ENCODE measurements at regions not wholly inside any gene's neighbourhood (a gene's known extent, or its start where the extent isn't known, plus 50 kb on each side); places are given as distances from the start of the nearest gene placed in this dataset.
"Not testable (repeated sequence)": the region's sequence is repeated elsewhere in the genome, so short reads cannot be mapped to it uniquely, and the experiment has no call there.

DNA sequence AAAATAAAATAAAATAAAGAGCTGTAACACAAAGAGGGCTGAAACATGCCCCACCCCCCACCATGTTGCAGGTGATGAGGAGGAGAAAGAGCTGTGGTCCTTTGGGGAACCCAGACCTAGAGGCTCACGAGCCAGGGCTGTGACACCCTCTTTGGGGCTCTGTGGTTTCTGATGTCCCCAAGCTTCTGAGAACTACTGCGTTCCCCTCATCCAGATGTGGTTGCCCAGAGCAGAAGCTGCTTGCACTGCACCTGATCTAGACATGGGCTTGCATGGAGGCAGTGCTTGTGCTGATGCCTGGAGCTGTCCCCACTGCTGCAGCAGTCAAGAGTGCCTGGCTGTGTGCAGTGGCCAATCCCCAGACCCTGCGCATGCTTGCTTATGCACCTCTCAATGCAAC lies 687.9 kb upstream of the ACVR2A start:
- Histone ChIP-seq H3K36me3 (ENCODE audit: insufficient read depth, low read length) (no peaks in the 10 kb centered on the region), H3K27ac (ENCODE audit: low read depth, low read length) (no peak overlapping the region), H3K79me2 (ENCODE audit: control insufficient read depth, insufficient read depth, low read length, unreplicated experiment) (no peaks in the 10 kb centered on the region), H3K27me3 (ENCODE audit: insufficient read depth, low read length) (no peaks in the 10 kb centered on the region), H3K4me1 (ENCODE audit: control insufficient read depth, insufficient read depth, low read length, unreplicated experiment) (no peaks in the 10 kb centered on the region), H2AFZ (ENCODE audit: low read length, unreplicated experiment) (no peak overlapping the region), H3K4me3 (ENCODE audit: low read depth, low read length) (no peak overlapping the region)

DNA sequence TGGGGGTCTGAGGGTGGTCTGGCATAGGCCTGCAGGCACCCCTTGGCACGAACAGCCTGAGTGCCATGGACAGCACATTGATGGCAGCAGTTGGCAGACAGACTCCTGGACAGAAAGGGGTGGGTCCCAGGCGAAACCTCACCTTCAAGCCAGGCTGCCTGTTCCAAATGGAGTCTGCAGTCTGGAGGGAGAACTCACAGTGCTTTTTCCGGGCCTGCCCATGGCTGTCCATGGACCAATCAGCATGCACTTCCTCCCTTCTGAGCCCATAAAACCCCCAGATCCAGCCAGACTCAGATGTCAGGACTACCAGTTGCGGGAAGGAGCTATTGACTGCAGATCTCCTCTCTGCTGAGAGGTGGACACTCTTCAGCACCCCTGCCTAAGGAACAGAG lies 694.6 kb upstream of the ACVR2A start:
- H3K4me1 ChIP-seq (ENCODE audit: control insufficient read depth, insufficient read depth, low read length, unreplicated experiment) = no peaks in the 10 kb centered on the region
- H3K27ac ChIP-seq (ENCODE audit: low read depth, low read length) = no peak overlapping the region
- no peaks in the 10 kb centered on the region for H3K27me3 ChIP-seq (ENCODE audit: insufficient read depth, low read length)
- no peak overlapping the region for H3K4me3 ChIP-seq (ENCODE audit: low read depth, low read length)
- H3K79me2 ChIP-seq (ENCODE audit: control insufficient read depth, insufficient read depth, low read length, unreplicated experiment) = no peaks in the 10 kb centered on the region
- H3K36me3 ChIP-seq (ENCODE audit: insufficient read depth, low read length) = no peaks in the 10 kb centered on the region
- H2AFZ ChIP-seq (ENCODE audit: low read length, unreplicated experiment) = no peak overlapping the region

DNA sequence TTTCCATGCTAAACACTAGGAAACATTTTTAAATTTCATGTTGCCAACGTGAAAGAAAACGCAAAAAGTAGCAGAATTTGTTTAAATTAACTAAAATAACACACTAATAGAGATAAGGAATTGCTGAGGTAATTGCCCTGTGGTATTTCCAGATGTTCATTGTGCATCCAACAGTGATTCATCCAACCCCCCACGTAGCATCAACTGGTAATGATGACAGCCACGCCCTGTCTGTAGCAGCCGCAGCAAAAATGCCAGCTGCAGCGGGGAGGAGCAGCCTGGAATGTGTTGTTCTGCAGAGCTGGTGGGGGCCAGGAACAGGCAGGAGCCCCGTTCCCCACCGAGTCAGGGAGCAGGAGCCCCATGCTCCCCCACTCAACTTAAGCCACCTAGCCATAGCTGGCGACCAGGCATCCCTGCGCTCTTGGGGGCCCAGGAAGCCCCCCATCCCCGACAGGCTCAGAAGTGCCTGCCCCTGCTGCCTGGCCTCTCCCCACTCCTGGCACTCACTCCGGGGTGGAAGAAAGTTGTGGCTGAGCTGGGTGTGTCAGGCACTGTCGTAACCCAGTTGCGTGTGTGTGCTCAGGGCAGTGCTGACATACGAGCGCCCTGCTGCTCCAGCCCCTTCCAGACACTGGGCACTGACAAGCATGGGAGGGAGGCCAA lies 695.1 kb upstream of the ACVR2A start:
- Histone ChIP-seq H3K4me1 (ENCODE audit: control insufficient read depth, insufficient read depth, low read length, unreplicated experiment) (no peaks in the 10 kb centered on the region), H3K27me3 (ENCODE audit: insufficient read depth, low read length) (no peaks in the 10 kb centered on the region), H3K79me2 (ENCODE audit: control insufficient read depth, insufficient read depth, low read length, unreplicated experiment) (no peaks in the 10 kb centered on the region), H3K27ac (ENCODE audit: low read depth, low read length) (no peak overlapping the region), H2AFZ (ENCODE audit: low read length, unreplicated experiment) (no peak overlapping the region), H3K36me3 (ENCODE audit: insufficient read depth, low read length) (no peaks in the 10 kb centered on the region), H3K4me3 (ENCODE audit: low read depth, low read length) (no peak overlapping the region)

DNA sequence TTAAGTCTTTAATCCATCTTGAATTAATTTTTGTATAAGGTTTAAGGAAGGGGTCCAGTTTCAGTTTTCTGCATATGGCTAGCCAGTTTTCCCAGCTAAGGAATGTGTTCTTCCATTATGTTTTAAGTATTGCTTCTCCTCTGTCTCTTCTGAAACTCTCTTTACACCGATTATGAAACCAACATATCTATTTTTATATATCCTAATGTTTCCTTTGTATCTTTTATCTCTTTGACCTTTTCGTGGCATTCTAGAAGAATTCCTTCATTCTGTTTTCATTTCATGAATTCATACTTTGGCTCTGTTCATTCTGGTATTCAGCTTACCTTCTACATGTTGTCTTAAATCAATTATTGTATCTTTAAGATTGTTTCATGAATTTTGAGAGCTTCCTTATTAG lies 697.0 kb upstream of the ACVR2A start:
- Histone ChIP-seq H2AFZ (ENCODE audit: low read length, unreplicated experiment) (no peak overlapping the region), H3K27me3 (ENCODE audit: insufficient read depth, low read length) (no peaks in the 10 kb centered on the region), H3K4me3 (ENCODE audit: low read depth, low read length) (no peak overlapping the region), H3K79me2 (ENCODE audit: control insufficient read depth, insufficient read depth, low read length, unreplicated experiment) (no peaks in the 10 kb centered on the region), H3K27ac (ENCODE audit: low read depth, low read length) (no peak overlapping the region), H3K36me3 (ENCODE audit: insufficient read depth, low read length) (no peaks in the 10 kb centered on the region), H3K4me1 (ENCODE audit: control insufficient read depth, insufficient read depth, low read length, unreplicated experiment) (no peaks in the 10 kb centered on the region)

DNA sequence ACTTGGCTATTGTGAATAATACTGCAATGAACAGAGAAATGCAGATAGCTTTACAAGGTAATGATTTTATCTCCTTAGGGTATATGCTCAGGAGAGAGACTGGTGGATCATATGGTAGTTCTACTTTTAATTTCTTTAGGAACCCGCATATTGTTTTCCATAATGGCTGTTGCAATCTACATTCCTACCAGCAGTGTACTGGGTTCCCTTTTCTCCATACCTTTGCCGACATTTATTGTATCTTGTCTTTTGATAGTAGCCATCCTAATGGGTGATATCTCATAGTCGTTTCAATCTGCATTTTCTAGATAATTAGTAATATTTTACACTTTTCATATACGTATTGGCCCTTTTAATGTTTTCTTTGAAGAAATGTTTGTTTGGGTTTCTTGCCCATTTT lies 702.9 kb upstream of the ACVR2A start:
- Histone ChIP-seq H3K79me2 (ENCODE audit: control insufficient read depth, insufficient read depth, low read length, unreplicated experiment) (no peaks in the 10 kb centered on the region), H3K27ac (ENCODE audit: low read depth, low read length) (no peak overlapping the region), H3K27me3 (ENCODE audit: insufficient read depth, low read length) (no peaks in the 10 kb centered on the region; the same call in 1 of the 2 replicates), H3K4me1 (ENCODE audit: control insufficient read depth, insufficient read depth, low read length, unreplicated experiment) (no peaks in the 10 kb centered on the region), H3K4me3 (ENCODE audit: low read depth, low read length) (no peak overlapping the region), H2AFZ (ENCODE audit: low read length, unreplicated experiment) (no peak overlapping the region), H3K36me3 (ENCODE audit: insufficient read depth, low read length) (no peaks in the 10 kb centered on the region)

DNA sequence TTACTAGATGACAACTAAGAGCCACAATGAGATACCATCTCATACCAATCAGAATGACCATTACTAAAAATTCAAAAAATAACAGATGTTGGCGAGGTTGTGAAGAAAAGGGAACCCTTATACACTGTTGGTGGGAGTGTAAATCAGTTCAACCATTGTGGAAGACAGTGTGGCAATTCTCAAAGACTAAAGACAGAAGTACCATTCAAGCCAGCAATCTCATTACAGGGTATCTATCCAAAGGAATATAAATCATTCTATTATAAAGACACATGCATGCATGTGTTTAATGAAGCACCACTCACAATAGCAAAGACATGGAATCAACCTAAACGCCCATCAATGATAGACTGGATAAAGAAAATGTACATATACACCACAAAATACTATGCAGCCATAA lies 705.1 kb upstream of the ACVR2A start:
- H2AFZ ChIP-seq (ENCODE audit: low read length, unreplicated experiment); H3K27me3 ChIP-seq (ENCODE audit: insufficient read depth, low read length); H3K4me1 ChIP-seq (ENCODE audit: control insufficient read depth, insufficient read depth, low read length, unreplicated experiment); H3K4me3 ChIP-seq (ENCODE audit: low read depth, low read length); H3K36me3 ChIP-seq (ENCODE audit: insufficient read depth, low read length); H3K79me2 ChIP-seq (ENCODE audit: control insufficient read depth, insufficient read depth, low read length, unreplicated experiment); H3K27ac ChIP-seq (ENCODE audit: low read depth, low read length): not testable (repeated sequence)

DNA sequence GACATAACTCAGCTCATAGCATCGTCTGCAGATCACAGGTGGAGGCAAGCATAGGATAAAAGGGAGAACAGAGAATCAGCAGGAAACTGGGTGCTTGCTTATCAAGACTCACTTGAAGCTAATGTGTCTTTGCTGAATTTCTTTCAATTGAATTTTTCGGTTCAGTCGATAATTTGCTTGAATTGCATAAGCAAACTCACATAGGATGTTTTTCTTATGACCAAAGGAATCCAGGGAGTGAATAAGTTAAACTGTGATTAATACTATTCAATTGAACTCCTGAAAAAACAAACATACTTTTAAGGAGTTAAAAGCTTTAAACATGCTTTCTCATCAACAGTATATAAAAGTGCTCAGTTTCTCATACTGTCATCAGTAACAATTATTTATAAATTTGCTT lies 707.1 kb upstream of the ACVR2A start:
- Histone ChIP-seq H3K4me3 (ENCODE audit: low read depth, low read length) (no peak overlapping the region), H3K27ac (ENCODE audit: low read depth, low read length) (no peak overlapping the region), H3K27me3 (ENCODE audit: insufficient read depth, low read length) (no peaks in the 10 kb centered on the region; the same call in none of the 2 replicates), H2AFZ (ENCODE audit: low read length, unreplicated experiment) (no peak overlapping the region), H3K79me2 (ENCODE audit: control insufficient read depth, insufficient read depth, low read length, unreplicated experiment) (no peaks in the 10 kb centered on the region), H3K36me3 (ENCODE audit: insufficient read depth, low read length) (no peaks in the 10 kb centered on the region), H3K4me1 (ENCODE audit: control insufficient read depth, insufficient read depth, low read length, unreplicated experiment) (peaks cover 4% of the 10 kb centered on the region)

DNA sequence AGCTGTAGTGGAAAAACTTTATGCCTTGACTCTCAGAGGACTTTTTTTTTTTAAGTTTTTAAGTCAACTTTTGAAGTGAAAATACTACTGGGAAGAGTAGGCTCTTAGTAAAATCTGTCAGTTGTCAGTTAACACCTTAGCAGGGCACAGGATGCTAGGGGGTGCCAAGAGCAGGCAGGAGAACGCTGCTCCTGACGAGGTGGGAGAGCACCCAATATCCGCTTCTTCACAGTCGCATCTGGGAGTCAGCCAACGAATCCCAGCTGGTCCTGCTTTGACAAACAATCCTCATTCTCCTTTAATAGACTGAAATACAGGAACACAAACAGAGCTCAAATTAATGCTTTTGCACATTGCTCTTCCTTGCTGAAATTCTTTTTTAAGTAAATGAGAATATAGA lies 709.5 kb upstream of the ACVR2A start:
- Histone ChIP-seq H3K4me3 (ENCODE audit: low read depth, low read length) (no peak overlapping the region), H3K36me3 (ENCODE audit: insufficient read depth, low read length) (no peaks in the 10 kb centered on the region), H3K79me2 (ENCODE audit: control insufficient read depth, insufficient read depth, low read length, unreplicated experiment) (no peaks in the 10 kb centered on the region), H3K4me1 (ENCODE audit: control insufficient read depth, insufficient read depth, low read length, unreplicated experiment) (peaks cover 4% of the 10 kb centered on the region), H3K27me3 (ENCODE audit: insufficient read depth, low read length) (peaks cover 10% of the 10 kb centered on the region), H3K27ac (ENCODE audit: low read depth, low read length) (no peak overlapping the region), H2AFZ (ENCODE audit: low read length, unreplicated experiment) (no peak overlapping the region)

DNA sequence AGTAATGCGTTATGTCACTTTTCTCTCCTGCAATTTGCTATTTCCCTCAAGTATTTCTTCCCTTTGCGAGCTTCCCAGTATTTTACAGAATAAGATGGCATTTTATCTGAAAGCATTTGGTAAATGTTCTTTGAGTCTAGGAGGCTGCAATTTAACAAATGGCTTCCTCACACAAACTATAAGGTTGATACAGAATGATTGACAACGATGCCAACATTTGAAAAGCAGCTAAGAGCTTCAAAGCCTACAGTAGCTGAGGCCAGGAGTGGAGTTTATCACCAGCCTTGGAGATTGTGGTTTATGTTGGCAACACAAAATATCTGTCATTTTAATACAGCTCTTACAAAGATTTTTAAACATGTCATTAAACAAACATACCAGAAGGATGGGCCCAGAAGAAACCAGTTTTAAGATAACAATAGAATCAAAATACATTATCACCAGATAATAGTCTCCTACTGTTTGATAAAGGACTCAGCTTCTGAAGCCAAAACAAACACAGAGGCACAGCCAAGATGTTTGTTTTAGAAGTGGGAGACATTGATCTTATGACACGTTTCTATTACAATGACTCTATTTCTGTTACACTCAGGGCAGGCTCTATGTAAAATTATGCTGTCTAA lies 711.4 kb upstream of the ACVR2A start:
- Histone ChIP-seq H3K4me1 (ENCODE audit: control insufficient read depth, insufficient read depth, low read length, unreplicated experiment) (peaks cover 4% of the 10 kb centered on the region), H3K27me3 (ENCODE audit: insufficient read depth, low read length) (peaks cover 24% of the 10 kb centered on the region), H3K27ac (ENCODE audit: low read depth, low read length) (no peak overlapping the region), H3K79me2 (ENCODE audit: control insufficient read depth, insufficient read depth, low read length, unreplicated experiment) (no peaks in the 10 kb centered on the region), H2AFZ (ENCODE audit: low read length, unreplicated experiment) (no peak overlapping the region), H3K4me3 (ENCODE audit: low read depth, low read length) (no peak overlapping the region), H3K36me3 (ENCODE audit: insufficient read depth, low read length) (no peaks in the 10 kb centered on the region)

DNA sequence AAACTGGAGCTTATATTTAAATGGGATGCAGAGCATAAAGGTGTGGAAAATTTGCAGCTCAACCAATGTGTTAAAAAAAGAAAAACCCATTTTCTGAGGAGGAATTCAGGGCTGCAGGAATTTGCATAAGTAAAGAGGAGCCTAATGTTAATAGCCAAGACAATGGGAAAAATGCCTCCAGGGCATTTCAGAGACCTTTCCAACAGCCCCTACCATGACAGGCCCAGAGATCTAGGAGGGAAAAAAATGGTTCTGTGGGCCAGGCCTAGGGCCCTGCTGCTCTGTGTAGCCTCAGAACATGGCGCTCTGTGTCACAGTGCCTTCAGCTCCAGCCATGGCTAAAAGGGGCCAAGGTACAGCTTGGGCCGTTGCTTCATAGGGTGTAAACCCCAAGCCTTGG lies 719.7 kb upstream of the ACVR2A start:
- Histone ChIP-seq H3K27me3 (ENCODE audit: insufficient read depth, low read length) (peaks cover 29% of the 10 kb centered on the region), H2AFZ (ENCODE audit: low read length, unreplicated experiment) (no peak overlapping the region), H3K36me3 (ENCODE audit: insufficient read depth, low read length) (no peaks in the 10 kb centered on the region), H3K79me2 (ENCODE audit: control insufficient read depth, insufficient read depth, low read length, unreplicated experiment) (no peaks in the 10 kb centered on the region), H3K4me1 (ENCODE audit: control insufficient read depth, insufficient read depth, low read length, unreplicated experiment) (no peaks in the 10 kb centered on the region), H3K27ac (ENCODE audit: low read depth, low read length) (no peak overlapping the region), H3K4me3 (ENCODE audit: low read depth, low read length) (no peak overlapping the region)

DNA sequence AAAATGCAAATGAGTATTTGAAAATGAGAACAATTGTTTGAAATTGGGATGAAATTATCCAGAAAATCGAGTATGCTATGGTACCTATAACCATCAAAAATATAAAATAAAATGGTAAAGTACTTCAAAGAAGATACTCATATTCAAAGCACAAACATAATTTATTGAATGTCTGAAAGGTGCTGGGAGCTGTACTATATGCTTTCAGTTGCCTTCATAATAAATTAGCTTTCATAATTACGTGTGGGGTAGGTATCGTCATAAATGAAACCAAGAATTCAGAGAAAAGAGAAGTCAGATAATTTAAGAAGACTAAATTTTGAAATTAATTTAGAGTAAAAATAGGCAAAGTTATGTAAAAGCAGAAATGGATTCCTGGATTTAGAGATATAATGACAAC lies 721.9 kb upstream of the ACVR2A start:
- Histone ChIP-seq H3K4me1 (ENCODE audit: control insufficient read depth, insufficient read depth, low read length, unreplicated experiment) (no peaks in the 10 kb centered on the region), H3K27ac (ENCODE audit: low read depth, low read length) (no peak overlapping the region), H3K27me3 (ENCODE audit: insufficient read depth, low read length) (peaks cover 22% of the 10 kb centered on the region), H3K79me2 (ENCODE audit: control insufficient read depth, insufficient read depth, low read length, unreplicated experiment) (no peaks in the 10 kb centered on the region), H3K36me3 (ENCODE audit: insufficient read depth, low read length) (no peaks in the 10 kb centered on the region), H3K4me3 (ENCODE audit: low read depth, low read length) (no peak overlapping the region), H2AFZ (ENCODE audit: low read length, unreplicated experiment) (no peak overlapping the region)
